SK-MEL-5 (cell line): ENCODE measurements at regions not wholly inside any gene's neighbourhood (a gene's known extent, or its start where the extent isn't known, plus 50 kb on each side); places are given as distances from the start of the nearest gene placed in this dataset.

ENCODE experiments used
- DNase-seq: peaks from one replicate; pipeline ENCODE4 v3.0.0-alpha.2; 2016; ENCODE audit warnings: low read depth, low spot score
- in situ Hi-C: cut with HindIII; loops from 2 replicates; pipeline ENCODE4 v1.10.0; 2016; ENCODE audit warnings: low sequenced_read_pairs, high pct_unique_total_duplicates, low pct_unique_long_range_greater_than_20kb

- in situ Hi-C loops = no loop called here
- DNase-seq = no peak
Observed at GRCh38 chr6:137365707-137366437, 128.3 kb downstream of the OLIG3 start.

DNA sequence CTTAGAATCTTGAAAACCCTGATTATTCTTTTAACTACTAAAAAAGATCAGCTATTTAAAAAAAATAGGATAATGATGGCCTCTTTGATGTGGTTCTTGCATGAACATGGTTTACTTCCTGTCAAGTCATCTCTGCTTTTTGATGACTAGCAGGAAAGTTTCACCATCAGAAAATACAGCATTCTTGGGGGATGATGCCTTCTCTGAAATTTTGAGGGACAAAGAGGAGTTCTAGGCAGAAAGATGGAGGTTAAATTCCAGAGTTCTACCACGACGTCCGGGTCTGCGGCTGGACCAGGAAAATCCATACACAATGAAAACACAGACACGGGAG lies 130.4 kb downstream of the OLIG3 start:
- DNase-seq = no peak
- in situ Hi-C loops = no loop called here

GRCh38 chr6:137362878-137363804 lies 131.1 kb downstream of the OLIG3 start:
- peak; percentile 54 for DNase-seq
- in situ Hi-C loops = no loop called here

DNA sequence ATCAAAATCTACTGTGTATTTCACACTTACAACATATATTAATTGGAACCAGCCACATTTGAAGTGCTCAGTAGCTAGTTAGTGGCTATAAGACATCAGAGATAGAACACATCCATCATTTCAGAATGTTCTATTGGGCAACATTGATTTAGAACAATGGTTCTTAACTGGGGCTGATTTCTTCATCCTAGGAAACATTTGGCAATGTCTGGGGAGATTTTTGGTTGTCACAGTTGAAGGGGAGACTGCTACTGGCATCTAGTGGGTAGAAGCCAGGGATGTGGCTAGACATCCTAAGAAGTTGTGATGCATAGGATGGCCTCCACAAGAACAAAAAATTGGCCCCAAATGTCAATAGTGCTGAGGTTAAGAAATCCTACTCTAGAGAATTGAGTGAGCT lies 132.5 kb downstream of the OLIG3 start:
- DNase-seq = no peak
- in situ Hi-C loops = no loop called here

GRCh38 chr6:137358273-137358672 lies 135.9 kb downstream of the OLIG3 start:
- no peak for DNase-seq

DNA sequence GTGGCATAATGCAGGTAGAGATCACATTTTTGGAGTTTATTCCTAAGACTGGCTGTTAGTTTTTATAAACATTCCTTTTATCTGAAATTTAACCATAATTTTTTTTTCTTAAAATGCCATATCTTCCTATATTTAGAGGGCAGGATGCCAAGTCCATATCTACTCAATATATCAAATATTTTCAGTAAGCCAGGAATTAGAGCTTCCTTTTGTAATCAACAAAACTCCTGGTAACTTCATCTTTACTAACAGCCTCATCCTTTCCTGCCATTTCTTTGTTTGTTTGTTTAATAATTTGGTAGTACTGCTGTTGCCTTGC lies 136.3 kb downstream of the OLIG3 start:
- DNase-seq = no peak
- in situ Hi-C loops = no loop called here

More at GRCh38 chr6:137358273-137358672, 135.9 kb downstream of the OLIG3 start:
- in situ Hi-C loops = no loop called here

DNA sequence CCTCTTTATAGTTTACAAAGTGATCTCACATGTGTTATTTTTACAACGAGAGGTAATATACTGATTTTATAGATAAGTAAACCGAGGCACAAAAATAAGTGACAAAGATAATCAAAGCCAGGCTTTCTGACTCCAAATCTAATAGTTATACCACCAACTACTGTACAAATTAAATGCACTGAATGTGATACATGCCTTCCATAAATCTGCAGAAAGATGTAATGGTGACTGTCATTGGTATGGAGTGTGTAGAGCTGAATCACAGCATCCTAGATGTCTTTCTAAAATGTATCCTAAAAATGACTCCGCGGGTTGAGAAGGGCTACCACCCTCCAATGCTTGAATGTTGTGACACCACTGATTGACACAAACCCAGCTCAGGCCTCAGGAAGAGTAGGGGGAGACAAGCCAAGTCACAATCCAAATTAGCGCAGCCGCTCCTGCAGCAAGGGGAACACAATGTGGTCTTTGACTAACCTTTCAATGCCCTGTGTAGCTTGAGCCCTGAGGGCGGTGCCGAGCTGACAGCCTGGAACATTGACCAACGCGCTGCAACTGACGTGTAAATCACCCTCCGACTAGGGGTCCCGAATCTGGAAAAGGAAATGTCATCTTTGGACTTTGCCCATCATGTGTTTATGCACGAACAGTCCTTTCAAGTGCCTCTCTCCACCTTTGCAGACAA lies 136.8 kb downstream of the OLIG3 start:
- in situ Hi-C loops = no loop called here

DNA sequence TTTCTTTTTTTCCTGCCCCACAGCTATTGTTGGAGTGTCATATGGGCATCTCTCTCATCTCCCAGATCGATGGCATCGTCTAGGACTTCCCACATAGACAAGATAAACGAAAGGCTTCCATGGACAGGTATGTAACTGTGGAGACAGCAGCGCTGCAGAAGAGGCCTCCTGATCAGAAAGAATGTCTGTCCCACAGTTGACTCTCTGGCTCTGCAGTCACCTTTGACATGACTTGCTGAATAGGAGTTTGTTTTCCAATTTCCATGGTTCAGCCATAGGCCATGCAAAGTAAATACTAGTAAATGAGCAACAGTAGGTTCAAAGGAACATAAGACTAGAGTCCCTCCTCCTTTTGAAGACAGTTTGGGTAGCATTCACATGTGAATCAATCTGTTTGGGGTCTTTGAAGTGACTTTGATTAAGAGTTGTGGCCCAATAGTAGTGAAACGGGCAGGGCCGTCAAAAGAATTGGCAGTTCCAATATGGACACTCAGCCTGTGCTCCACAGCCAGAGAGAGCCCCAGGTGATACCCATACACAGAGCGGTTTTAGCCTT lies 134.7 kb upstream of the IFNGR1 start:
- in situ Hi-C loops = no loop called here
- DNase-seq = no peak

More for the DNA sequence above, 136.8 kb downstream of the OLIG3 start:
- DNase-seq = peak; percentile 67

- no peak for DNase-seq
- in situ Hi-C loops = no loop called here
Observed at GRCh38 chr6:137353346-137353745, 134.2 kb upstream of the IFNGR1 start.

GRCh38 chr6:137352859-137353258 lies 133.7 kb upstream of the IFNGR1 start:
- in situ Hi-C loops = no loop called here
- no peak for DNase-seq

DNA sequence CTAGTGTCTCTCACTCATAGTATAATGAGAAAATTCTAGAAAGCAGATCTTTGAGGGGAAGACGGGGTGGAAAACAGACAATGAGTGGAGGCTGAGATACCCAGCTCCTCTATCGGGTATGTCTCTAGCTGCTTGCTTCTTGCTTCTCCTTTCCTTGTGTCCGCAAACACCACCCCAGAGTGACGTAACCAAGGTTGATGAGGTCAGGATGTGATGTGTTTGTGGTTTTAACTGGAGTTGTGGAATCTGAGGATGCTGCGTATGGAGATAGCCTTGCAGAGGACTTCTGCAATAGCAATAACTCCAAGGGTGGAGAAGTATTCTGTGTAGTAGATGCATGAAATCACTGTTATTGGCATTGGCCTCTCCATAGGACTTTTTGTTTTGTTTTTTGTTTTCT lies 132.7 kb upstream of the IFNGR1 start:
- in situ Hi-C loops = no loop called here
- DNase-seq = no peak

- DNase-seq = no peak
- in situ Hi-C loops = no loop called here
Observed at GRCh38 chr6:137350857-137351256, 131.7 kb upstream of the IFNGR1 start.

DNA sequence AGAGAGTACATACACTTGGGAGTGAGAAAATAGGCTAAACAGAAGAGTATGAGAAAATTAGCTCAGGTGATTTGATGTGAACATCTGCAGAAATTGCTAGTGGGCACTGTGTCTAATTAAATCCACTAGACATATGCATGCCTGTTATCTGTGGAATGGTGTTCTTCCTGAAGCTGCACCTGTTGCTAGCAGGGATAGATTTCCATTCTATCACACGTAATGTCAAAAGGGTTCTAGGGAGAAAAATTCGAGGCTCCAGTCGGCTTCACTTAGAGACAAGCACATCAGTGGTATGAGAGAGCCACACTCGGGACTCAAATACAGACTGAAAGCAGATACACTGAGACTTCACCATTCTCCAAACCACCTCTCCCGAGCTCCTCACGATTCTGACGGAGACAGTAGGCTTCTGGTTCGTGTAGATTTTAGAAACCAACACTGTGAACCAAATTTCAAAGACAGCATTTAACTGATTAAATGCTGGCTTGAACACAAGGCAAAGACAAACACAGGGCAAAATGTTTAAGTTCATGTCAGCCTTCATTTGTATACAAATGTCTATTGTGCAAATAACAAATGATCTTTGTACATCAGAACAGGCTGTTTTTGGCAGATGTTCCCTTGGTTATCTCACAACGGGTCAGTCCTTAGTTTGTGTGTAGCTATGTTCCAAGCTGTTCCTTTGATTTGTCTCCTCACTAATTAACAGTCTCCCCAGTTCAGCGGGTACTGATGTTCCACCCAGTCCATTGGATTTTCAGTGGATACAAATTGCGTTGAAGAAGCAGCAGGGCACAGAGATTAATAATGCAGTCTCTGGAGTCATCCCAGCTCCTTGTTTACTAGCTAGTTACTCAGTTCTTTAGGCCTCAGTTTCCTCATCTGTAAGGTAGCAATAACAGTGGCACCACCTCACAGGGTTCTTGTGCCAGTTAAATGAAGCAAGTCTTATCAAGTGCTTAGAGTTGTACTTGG lies 131.0 kb upstream of the IFNGR1 start:
- DNase-seq = peak; percentile 48
- in situ Hi-C loops = no loop called here

DNA sequence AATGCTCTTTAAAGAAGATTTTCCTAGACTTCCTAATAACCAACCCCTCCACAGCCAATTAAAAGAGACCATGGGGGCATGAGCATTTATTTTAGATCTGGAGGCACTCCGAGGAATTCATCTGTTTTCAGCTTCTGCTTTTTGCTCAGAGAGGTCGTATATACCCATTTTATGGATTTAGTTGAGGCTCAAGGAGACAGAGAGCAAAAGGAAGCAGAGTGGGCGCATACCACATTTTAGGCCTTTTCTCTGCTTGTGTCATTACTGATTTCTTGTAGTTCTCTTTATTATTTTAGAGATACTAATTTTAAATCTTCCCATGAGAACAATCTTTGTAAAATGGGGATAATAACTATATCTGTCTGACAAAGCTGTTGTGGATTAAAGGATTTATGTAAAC lies 129.6 kb upstream of the IFNGR1 start:
- in situ Hi-C loops = no loop called here

DNA sequence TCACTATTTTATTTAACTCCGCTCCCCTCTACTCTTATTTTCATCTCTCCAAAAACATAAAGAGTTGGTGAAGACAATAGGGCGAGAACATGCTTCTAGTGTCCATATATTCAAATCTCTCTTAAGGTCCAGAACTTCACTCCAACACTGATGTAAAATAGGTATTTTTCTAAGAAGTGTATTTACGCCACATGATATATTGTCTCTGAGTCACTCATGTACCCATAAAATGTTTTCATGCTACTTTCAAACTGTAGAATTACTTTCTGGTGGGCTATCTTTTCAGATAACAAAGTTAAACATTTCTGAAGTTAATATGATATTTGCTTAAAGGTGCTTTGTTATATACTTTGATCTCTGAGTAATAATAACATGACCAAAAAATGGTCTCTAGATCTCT lies 124.1 kb upstream of the IFNGR1 start:
- in situ Hi-C loops = no loop called here
- DNase-seq = no peak

More for the DNA sequence above, 129.6 kb upstream of the IFNGR1 start:
- DNase-seq = no peak

DNA sequence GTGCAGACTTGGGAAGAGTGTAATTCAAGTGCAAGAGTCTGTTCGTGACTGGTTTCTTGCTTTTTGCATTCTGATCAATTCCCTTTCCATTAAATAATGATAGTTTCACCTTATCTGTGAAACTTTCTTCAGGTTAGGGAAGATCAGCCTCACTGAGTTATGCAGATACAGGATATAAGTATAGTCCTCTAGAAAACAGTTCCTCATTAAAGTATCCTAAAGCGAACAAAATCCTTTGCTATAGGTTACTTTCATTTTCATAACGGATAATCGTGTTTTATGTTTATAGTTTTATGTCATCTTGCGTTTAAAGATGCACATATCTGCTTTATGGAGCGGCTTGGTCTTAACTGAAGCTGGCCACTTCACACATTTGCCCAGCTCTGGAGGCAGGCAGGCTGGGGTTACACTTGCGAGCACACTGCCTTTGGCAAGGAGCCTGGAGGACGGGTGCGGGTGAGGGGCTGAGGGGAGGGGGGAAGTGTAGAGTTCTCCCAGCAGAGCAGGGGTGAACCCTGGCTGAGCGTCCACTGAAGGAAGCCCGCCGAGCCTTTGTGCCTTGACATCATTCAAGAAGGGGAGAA lies 123.5 kb upstream of the IFNGR1 start:
- in situ Hi-C loops = no loop called here
- DNase-seq = no peak

- in situ Hi-C loops = no loop called here
- DNase-seq = peak; percentile 72
Observed at GRCh38 chr6:137341681-137342195, 122.6 kb upstream of the IFNGR1 start.
